Hepatocyte (in vitro differentiated cells): ENCODE measurements at regions not wholly inside any gene's neighbourhood (a gene's known extent, or its start where the extent isn't known, plus 50 kb on each side); places are given as distances from the start of the nearest gene placed in this dataset.

Experiments
- DNase-seq: peaks from one replicate; pipeline ENCODE4 v3.0.0-alpha.2; 2016; ENCODE audit warnings: low spot score
- H2AFZ ChIP-seq: fragments of 200-600 bp; sonication (generic); 2 replicates; pipeline ENCODE4 v1.6.0; 2016; ENCODE audit warnings: antibody characterized with exemption, mild to moderate bottlenecking
- H3K27ac ChIP-seq: fragments of 200-600 bp; sonication (generic); 2 replicates; pipeline ENCODE4 v1.5.1; 2016; ENCODE audit warnings: mild to moderate bottlenecking
- H3K27me3 ChIP-seq: fragments of 200-600 bp; sonication (generic); 2 replicates; pipeline ENCODE4 v1.6.1; 2016
- H3K36me3 ChIP-seq: fragments of 200-600 bp; sonication (generic); replicated peaks from 2 replicates; pipeline ENCODE4 v1.5.1; 2016; ENCODE audit warnings: low read depth; ENCODE audit not compliant: insufficient read depth
- H3K4me1 ChIP-seq: fragments of 200-600 bp; sonication (generic); 2 replicates; pipeline ENCODE4 v1.5.1; 2016; ENCODE audit warnings: mild to moderate bottlenecking, moderate library complexity; ENCODE audit not compliant: insufficient read depth
- H3K4me2 ChIP-seq: fragments of 200-600 bp; sonication (generic); 2 replicates; pipeline ENCODE4 v1.6.0; 2016
- H3K4me3 ChIP-seq: fragments of 200-600 bp; sonication (generic); 2 replicates; pipeline ENCODE4 v1.5.1; 2016; ENCODE audit warnings: mild to moderate bottlenecking
- H3K79me2 ChIP-seq: fragments of 200-600 bp; sonication (generic); 2 replicates; pipeline ENCODE4 v1.6.0; 2017; ENCODE audit warnings: mild to moderate bottlenecking
- H3K9me2 ChIP-seq: fragments of 200-600 bp; sonication (generic); replicated peaks from 2 replicates; pipeline ENCODE4 v1.6.0; 2017; ENCODE audit warnings: mild to moderate bottlenecking; ENCODE audit not compliant: insufficient read depth
- H3K9me3 ChIP-seq: fragments of 200-600 bp; sonication (generic); 2 replicates; pipeline ENCODE4 v1.5.1; 2016; ENCODE audit warnings: low read depth, mild to moderate bottlenecking
- H4K20me1 ChIP-seq: fragments of 200-600 bp; sonication (generic); 2 replicates; pipeline ENCODE4 v1.6.0; 2016; ENCODE audit warnings: mild to moderate bottlenecking; ENCODE audit not compliant: insufficient read depth, poor library complexity, severe bottlenecking
- EZH2 ChIP-seq: fragments of 200-600 bp; sonication (generic); IDR thresholded peaks from 2 replicates; pipeline ENCODE4 v1.6.1; 2016; ENCODE audit warnings: antibody characterized with exemption, mild to moderate bottlenecking, borderline replicate concordance
- EZH2phosphoT487 ChIP-seq: fragments of 200-600 bp; sonication (generic); IDR thresholded peaks from one replicate; pipeline ENCODE4 v1.6.1; 2018; ENCODE audit warnings: antibody characterized with exemption, mild to moderate bottlenecking, low read depth, moderate library complexity; ENCODE audit not compliant: unreplicated experiment, severe bottlenecking
- WGBS: methylation state at CpG from one replicate; pipeline ENCODE4 v1.1.6; 2016; ENCODE audit warnings: low lambda C conversion rate; ENCODE audit errors: missing lambda C conversion rate; 5-methylcytosine and 5-hydroxymethylcytosine counted together
- TF ChIP-seq, protein P1 (sequence below): fragments of 200-600 bp; sonication (generic); IDR thresholded peaks from 2 replicates; pipeline ENCODE4 v1.5.1; 2016; ENCODE audit warnings: antibody characterized with exemption, mild to moderate bottlenecking; ENCODE audit not compliant: poor library complexity

DNA sequence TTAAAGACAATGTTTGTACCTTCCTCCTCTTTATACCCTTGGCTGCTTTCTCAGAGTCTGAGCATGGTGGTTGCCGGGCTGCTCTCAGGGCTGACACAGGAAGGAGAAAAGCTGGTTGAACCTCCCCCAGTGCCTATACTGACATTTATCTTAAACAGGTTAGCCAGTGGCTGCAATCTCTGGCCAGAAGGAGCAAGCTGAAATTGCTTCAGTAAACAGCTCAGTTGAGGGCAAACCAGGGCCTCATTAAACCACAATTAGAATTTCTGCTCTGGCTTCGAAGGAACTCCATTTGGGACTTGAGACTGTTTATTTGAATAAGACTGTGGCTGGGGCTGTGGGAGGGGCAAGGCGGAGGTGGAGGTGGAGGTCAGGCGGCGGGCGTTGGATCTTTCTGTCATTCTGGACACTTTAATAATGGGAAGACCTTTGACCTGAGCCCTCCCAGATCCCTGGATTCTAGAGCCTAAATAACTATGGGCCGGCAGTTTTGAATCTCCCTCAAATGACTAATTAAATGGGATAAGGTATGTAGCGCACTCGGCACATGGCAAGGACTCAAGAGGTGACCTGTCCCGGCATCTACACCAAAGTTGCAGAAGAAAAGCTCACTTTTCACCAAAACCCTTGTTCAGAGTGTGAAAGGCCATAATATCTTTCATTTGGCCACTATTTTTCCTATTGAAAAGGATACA, 120.6 kb upstream of the MYCN start:
- Histone ChIP-seq H3K4me3 (no peak overlapping the region), H2AFZ (no peak overlapping the region), H3K4me2 (no peak overlapping the region), H3K9me2 (no peaks in the 10 kb centered on the region), H3K27ac (no peak overlapping the region), H3K4me1 (peaks cover 7% of the 10 kb centered on the region), H3K79me2 (no peaks in the 10 kb centered on the region), H4K20me1 (no peaks in the 10 kb centered on the region), H3K9me3 (no peaks in the 10 kb centered on the region), H3K36me3 (no peaks in the 10 kb centered on the region), H3K27me3 (no peaks in the 10 kb centered on the region)
- WGBS: 47% methylated on average over 10 of the region's 10 CpGs
- no peak for DNase-seq
- no peak for TF ChIP-seq EZH2

DNA sequence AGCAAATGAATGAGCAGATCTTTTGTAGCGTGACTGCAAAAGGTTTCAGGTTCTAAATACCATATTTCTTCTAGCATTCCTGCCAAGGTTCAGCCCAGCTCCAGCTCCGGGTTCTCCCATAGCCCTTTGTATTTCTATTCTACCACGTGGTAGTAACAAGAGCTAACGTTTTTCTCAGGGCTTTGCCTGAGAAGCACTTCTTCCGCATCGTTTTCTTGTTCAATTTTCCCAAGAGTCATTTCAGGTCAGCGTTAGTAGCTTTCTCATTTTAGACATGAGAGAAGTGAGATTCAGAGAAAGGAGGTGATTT, 120.1 kb upstream of the MYCN start:
- Histone ChIP-seq H4K20me1 (no peaks in the 10 kb centered on the region), H3K4me1 (peaks cover 7% of the 10 kb centered on the region), H3K27ac (no peak overlapping the region), H3K9me2 (no peaks in the 10 kb centered on the region), H3K27me3 (no peaks in the 10 kb centered on the region), H3K4me3 (no peak overlapping the region), H3K9me3 (no peaks in the 10 kb centered on the region), H2AFZ (no peak overlapping the region), H3K36me3 (no peaks in the 10 kb centered on the region), H3K79me2 (no peaks in the 10 kb centered on the region), H3K4me2 (no peak overlapping the region)
- WGBS: 75% methylated on average over 7 of the region's 7 CpGs
- TF ChIP-seq EZH2phosphoT487 (no peak), EZH2 (no peak)
- TF ChIP-seq, protein P1, sequence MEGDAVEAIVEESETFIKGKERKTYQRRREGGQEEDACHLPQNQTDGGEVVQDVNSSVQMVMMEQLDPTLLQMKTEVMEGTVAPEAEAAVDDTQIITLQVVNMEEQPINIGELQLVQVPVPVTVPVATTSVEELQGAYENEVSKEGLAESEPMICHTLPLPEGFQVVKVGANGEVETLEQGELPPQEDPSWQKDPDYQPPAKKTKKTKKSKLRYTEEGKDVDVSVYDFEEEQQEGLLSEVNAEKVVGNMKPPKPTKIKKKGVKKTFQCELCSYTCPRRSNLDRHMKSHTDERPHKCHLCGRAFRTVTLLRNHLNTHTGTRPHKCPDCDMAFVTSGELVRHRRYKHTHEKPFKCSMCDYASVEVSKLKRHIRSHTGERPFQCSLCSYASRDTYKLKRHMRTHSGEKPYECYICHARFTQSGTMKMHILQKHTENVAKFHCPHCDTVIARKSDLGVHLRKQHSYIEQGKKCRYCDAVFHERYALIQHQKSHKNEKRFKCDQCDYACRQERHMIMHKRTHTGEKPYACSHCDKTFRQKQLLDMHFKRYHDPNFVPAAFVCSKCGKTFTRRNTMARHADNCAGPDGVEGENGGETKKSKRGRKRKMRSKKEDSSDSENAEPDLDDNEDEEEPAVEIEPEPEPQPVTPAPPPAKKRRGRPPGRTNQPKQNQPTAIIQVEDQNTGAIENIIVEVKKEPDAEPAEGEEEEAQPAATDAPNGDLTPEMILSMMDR: no peak
- no peak for DNase-seq

DNA sequence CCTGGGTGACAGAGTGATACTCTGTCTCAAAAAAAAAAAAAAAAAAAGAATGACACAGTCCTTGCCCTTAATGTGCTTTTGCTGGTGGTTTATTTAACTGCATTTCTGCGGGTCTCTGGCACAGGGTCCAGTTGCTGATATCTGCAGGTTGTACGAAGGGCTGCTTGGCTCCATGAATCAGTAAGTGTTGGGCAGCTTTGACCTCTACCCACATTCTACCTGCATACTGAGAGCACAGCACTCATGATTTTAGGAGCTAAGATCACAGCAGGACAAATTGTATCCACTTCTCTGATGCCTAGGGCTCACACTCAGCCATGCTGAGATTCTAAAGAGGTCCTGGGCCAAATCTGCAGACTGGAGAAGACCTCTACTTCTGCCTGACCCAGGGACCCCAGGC, 119.4 kb upstream of the MYCN start:
- Histone ChIP-seq H4K20me1 (no peaks in the 10 kb centered on the region), H3K79me2 (no peaks in the 10 kb centered on the region), H3K27ac (no peak overlapping the region), H3K9me3 (no peaks in the 10 kb centered on the region), H3K4me3 (no peak overlapping the region), H3K4me1 (peaks cover 7% of the 10 kb centered on the region), H2AFZ (no peak overlapping the region), H3K4me2 (no peak overlapping the region), H3K9me2 (no peaks in the 10 kb centered on the region), H3K27me3 (no peaks in the 10 kb centered on the region), H3K36me3 (no peaks in the 10 kb centered on the region)
- TF ChIP-seq, protein P1: no peak
- no peak for TF ChIP-seq EZH2phosphoT487
- no peak for TF ChIP-seq EZH2
- WGBS: 94% methylated on average over 2 of the region's 2 CpGs
- no peak for DNase-seq

DNA sequence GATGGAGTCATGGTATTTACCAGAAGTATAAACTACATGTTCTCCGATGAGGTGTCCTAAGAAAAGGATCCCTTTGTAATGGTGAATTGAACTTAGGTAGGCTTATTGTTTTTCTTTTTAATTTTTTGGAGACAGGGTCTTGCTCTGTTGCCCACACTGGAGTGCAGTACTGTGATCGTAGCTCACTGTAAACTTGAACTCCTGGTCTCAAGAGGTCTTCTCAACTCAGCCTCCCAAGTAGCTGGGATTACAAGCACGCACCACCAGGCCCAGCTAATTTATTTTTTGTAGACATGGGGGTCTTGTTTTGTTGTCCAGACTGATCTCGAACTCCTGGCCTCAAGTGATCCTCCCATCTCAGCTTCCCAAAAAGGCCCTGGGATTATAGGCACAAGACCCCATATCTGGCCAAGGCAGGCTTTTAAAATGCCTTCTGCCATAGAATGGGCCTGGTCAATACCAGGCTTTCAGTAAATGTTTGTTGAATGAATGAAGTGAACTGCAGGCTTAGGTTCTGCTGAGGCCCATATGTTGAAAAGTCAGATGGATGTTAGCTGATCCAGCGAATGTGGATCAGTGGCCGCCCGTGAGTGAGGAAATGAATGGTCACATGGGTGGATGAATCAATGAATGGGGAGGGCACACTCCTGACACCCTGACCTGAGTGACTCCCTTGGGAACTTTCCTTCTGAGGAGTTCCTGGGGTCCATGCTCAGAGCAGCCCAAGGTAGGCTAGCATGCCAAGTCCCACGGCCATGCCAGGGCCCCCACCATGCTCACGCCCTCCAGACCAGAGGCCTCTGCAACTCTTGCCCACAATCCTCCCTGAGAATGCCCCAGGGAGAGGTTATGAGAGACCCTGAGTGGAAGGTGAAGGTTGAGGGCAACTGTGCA, 118.0 kb upstream of the MYCN start:
- no peaks in the 10 kb centered on the region for H3K9me2 ChIP-seq
- no peak for DNase-seq
- no peaks in the 10 kb centered on the region for H3K79me2 ChIP-seq
- H3K4me1 ChIP-seq: peaks cover 14% of the 10 kb centered on the region
- no peak overlapping the region for H3K27ac ChIP-seq
- no peaks in the 10 kb centered on the region for H3K36me3 ChIP-seq
- no peaks in the 10 kb centered on the region for H3K9me3 ChIP-seq
- no peak overlapping the region for H3K4me2 ChIP-seq
- no peak overlapping the region for H3K4me3 ChIP-seq
- no peaks in the 10 kb centered on the region for H4K20me1 ChIP-seq
- H3K27me3 ChIP-seq: no peaks in the 10 kb centered on the region
- H2AFZ ChIP-seq: no peak overlapping the region
- 97% methylated on average over 9 of the region's 9 CpGs for WGBS
- TF ChIP-seq EZH2phosphoT487: no peak
- TF ChIP-seq, protein P1: no peak
- no peak for TF ChIP-seq EZH2
